ENCODE measurements at regions not wholly inside any gene's neighbourhood (a gene's known extent, or its start where the extent isn't known, plus 50 kb on each side); places are given as distances from the start of the nearest gene placed in this dataset.

GRCh38 chr4:130192787-130193186 is 1096.8 kb downstream of the C4orf33 start:
- ATAC-seq (no peak), FAIRE-seq (no peak), DNase-seq (ENCODE audit: low read depth, low spot score) (no peak)
- WGBS (ENCODE audit: insufficient coverage, insufficient replicate concordance, low lambda C conversion rate, missing lambda C conversion rate): 40% methylated on average over 3 of the region's 3 CpGs
- no peak for TF ChIP-seq ZZZ3 (IDR thresholded peaks at IDR 0.05; ENCODE audit: control insufficient read depth, insufficient read length, low read depth)
- ChIA-PET SMC1A (ENCODE audit: uncharacterized antibody, unreplicated experiment) (no interaction called here), RAD21 (ENCODE audit: unreplicated experiment) (no interaction called here), POLR2A (no interaction called here), CTCF (no interaction called here)
- Histone ChIP-seq H4K20me1 (ENCODE audit: control insufficient read depth, insufficient read depth) (no peaks in the 10 kb centered on the region), H3K4me1 (ENCODE audit: control insufficient read depth, insufficient read depth, low read length) (no peaks in the 10 kb centered on the region), H3K36me3 (ENCODE audit: control insufficient read depth in 2 of 2, insufficient read depth in 2 of 2, low read length in 1 of 2) (no peaks in the 10 kb centered on the region), H2AFZ (ENCODE audit: control insufficient read depth, low read depth, low read length) (no peak overlapping the region), H3K4me3 (no peak overlapping the region), H3K9me3 (replicated peaks; ENCODE audit: control insufficient read depth, insufficient read depth, low read length) (no peaks in the 10 kb centered on the region), H3K79me2 (ENCODE audit: control insufficient read depth, insufficient read depth, low read length) (no peaks in the 10 kb centered on the region), H3K4me2 (ENCODE audit: control insufficient read depth, insufficient read depth) (no peak overlapping the region), H3K27ac (ENCODE audit: control insufficient read depth, insufficient read depth) (no peak overlapping the region), H3K9ac (ENCODE audit: control insufficient read depth, insufficient read depth, low read length) (no peak overlapping the region), H3K27me3 (replicated peaks in 1 of 2; ENCODE audit: control insufficient read depth in 2 of 2, insufficient read depth in 2 of 2, low read length in 1 of 2) (no peaks in the 10 kb centered on the region)
- BruUV-seq (replicated peaks): no TSS peak
- intact Hi-C loops (cut with micrococcal nuclease; ENCODE audit: unreplicated experiment): no loop called here
- in situ Hi-C loops (cut with MboI): no loop called here

GRCh38 chr4:130197946-130198345 is 1102.0 kb downstream of the C4orf33 start:
- no TSS peak for BruUV-seq (replicated peaks)
- POLR2A ChIA-PET: no interaction called here
- Histone ChIP-seq H3K79me2 (ENCODE audit: control insufficient read depth, insufficient read depth, low read length) (no peaks in the 10 kb centered on the region), H3K4me2 (ENCODE audit: control insufficient read depth, insufficient read depth) (no peak overlapping the region), H3K9ac (ENCODE audit: control insufficient read depth, insufficient read depth, low read length) (no peak overlapping the region), H4K20me1 (ENCODE audit: control insufficient read depth, insufficient read depth) (no peaks in the 10 kb centered on the region), H3K4me3 (no peak overlapping the region), H3K4me1 (ENCODE audit: control insufficient read depth, insufficient read depth, low read length) (no peaks in the 10 kb centered on the region), H3K9me3 (replicated peaks; ENCODE audit: control insufficient read depth, insufficient read depth, low read length) (peaks cover 2% of the 10 kb centered on the region; the same call in 1 of the 3 replicates), H3K27ac (ENCODE audit: control insufficient read depth, insufficient read depth) (no peak overlapping the region), H2AFZ (ENCODE audit: control insufficient read depth, low read depth, low read length) (no peak overlapping the region), H3K36me3 (ENCODE audit: control insufficient read depth in 2 of 2, insufficient read depth in 2 of 2, low read length in 1 of 2) (no peaks in the 10 kb centered on the region), H3K27me3 (replicated peaks in 1 of 2; ENCODE audit: control insufficient read depth in 2 of 2, insufficient read depth in 2 of 2, low read length in 1 of 2) (no peaks in the 10 kb centered on the region)
- no peak for DNase-seq (ENCODE audit: low read depth, low spot score)
- TF ChIP-seq ATF3 (IDR thresholded peaks at IDR 0.05; ENCODE audit: borderline replicate concordance, extremely low read depth, low read depth, low read length): no peak
- TF ChIP-seq YY1 (IDR thresholded peaks at IDR 0.05; ENCODE audit: low read depth, low read length): no peak
- TF ChIP-seq KDM1A (IDR thresholded peaks at IDR 0.05; ENCODE audit: borderline replicate concordance): no peak
- TF ChIP-seq STAT1 (conservative IDR thresholded peaks at IDR 0.05): no peak
- no peak for TF ChIP-seq PBX3 (IDR thresholded peaks at IDR 0.05; ENCODE audit: insufficient replicate concordance, low read depth, low read length)
- no peak for TF ChIP-seq BHLHE40 (IDR thresholded peaks at IDR 0.05; ENCODE audit: borderline replicate concordance in 1 of 2, low read depth in 2 of 2, low read length in 1 of 2)
- in situ Hi-C loops (cut with MboI) (no loop called here), intact Hi-C loops (cut with micrococcal nuclease; ENCODE audit: unreplicated experiment) (no loop called here)
- no peak for ATAC-seq
- RAD21 ChIA-PET (ENCODE audit: unreplicated experiment): no interaction called here
- FAIRE-seq: no peak
- SMC1A ChIA-PET (ENCODE audit: uncharacterized antibody, unreplicated experiment): interaction anchor here (0.7 kb wide), 1 partner anchor 11 kb away, joined by 3 read pairs; no protein-coding TSS in a partner anchor
- CTCF ChIA-PET: no interaction called here

All from GM12878 (cell line).